GM12872 (cell line): ENCODE measurements at regions not wholly inside any gene's neighbourhood (a gene's known extent, or its start where the extent isn't known, plus 50 kb on each side); places are given as distances from the start of the nearest gene placed in this dataset.

Experiments used
- TF ChIP-seq, protein P1 (sequence below): IDR thresholded peaks from 3 replicates; pipeline ENCODE4 v1.5.1; 2011; ENCODE audit warnings: low read depth, mild to moderate bottlenecking, low read length, moderate library complexity; ENCODE audit not compliant: insufficient read depth

DNA sequence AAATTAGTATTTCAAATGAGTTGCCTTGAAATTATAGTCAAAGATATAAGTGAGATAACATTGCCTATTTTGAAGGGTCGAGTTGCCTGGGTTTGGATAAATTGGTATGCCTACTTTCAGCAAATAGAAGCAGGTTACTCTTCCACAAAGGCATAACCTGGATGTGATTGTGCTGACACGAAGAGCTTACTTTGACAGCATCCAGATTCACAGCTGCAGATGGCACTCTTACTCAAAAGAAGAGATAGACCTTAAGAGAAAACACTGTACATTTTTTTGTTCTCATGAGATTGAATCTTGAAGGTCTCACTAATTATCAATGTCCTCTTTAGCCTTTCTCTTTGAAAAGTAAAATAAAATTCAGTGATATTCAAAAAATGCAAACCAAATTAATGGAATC lies 1338.7 kb downstream of the REEP3 start:
- TF ChIP-seq, protein P1, sequence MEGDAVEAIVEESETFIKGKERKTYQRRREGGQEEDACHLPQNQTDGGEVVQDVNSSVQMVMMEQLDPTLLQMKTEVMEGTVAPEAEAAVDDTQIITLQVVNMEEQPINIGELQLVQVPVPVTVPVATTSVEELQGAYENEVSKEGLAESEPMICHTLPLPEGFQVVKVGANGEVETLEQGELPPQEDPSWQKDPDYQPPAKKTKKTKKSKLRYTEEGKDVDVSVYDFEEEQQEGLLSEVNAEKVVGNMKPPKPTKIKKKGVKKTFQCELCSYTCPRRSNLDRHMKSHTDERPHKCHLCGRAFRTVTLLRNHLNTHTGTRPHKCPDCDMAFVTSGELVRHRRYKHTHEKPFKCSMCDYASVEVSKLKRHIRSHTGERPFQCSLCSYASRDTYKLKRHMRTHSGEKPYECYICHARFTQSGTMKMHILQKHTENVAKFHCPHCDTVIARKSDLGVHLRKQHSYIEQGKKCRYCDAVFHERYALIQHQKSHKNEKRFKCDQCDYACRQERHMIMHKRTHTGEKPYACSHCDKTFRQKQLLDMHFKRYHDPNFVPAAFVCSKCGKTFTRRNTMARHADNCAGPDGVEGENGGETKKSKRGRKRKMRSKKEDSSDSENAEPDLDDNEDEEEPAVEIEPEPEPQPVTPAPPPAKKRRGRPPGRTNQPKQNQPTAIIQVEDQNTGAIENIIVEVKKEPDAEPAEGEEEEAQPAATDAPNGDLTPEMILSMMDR: no peak

DNA sequence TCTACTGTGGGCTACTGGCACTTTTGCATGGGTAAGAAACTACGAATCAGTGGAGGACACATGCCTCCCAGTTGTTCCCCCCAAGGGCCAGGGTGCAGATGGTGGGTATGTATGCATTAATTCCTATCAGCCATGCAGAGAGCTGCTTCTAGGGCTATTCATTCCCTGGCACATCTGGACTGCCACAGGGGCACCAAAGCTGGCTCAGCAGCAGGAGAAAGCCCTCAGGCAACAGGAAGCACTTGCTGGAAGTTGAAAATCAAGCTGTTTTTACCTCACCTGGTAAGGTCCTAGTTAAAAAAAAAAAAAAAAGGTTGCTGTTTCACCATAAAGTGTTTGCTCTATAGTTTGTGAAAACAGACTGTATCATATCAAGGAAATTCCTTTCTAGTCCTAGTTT lies 1342.6 kb downstream of the REEP3 start:
- TF ChIP-seq, protein P1: no peak

DNA sequence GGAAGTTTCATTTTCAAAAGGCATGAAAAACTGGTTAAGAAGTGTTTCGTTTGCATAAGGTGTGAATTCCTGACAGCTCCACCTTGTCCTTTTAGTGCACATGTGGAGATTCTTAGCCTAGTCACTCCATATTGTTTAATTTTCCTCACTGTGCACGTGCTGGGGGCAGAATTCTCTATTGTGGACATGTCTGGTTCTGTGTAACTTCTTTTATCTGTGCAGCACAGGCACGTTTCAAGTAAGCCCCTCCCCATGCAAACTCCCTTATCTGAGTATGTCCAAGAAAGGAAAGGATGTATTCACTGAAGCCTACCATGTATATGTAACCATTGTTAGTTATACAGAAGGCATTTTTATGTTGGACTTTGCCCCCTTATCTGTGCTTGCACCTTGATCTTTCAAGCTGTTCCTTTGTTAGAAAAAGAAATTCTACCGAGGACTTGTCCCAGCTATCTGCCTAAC lies 1346.3 kb downstream of the REEP3 start:
- TF ChIP-seq, protein P1: no peak

GRCh38 chr10:64873088-64873487 lies 1351.9 kb downstream of the REEP3 start:
- TF ChIP-seq, protein P1: no peak

DNA sequence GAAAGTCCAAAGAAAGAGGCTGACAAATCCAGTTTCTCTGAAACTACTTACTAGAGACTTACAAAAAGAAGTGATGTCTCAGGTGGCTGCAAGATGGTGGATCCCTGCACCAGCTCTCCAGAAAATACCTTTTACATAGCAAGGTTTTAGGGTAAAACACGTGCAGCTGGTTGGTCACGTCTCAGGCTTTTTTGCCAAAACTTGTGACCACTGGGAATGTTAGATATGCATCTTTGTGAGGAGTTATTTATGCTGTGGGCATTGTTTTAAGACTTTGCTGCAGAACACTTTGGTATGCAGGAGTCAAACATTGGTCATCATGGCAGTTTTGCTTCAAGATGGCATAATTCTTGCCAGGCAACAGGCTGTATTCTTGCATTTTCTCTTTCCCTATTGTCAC lies 1352.8 kb downstream of the REEP3 start:
- TF ChIP-seq, protein P1: no peak

GRCh38 chr10:64880546-64880945 lies 1359.3 kb downstream of the REEP3 start:
- TF ChIP-seq, protein P1: no peak

GRCh38 chr10:64881257-64881656 lies 1360.1 kb downstream of the REEP3 start:
- TF ChIP-seq, protein P1: no peak

- TF ChIP-seq, protein P1: no peak
Measured at GRCh38 chr10:64896582-64896981, 1375.4 kb downstream of the REEP3 start.
